H1 (cell line): ENCODE measurements at regions not wholly inside any gene's neighbourhood (a gene's known extent, or its start where the extent isn't known, plus 50 kb on each side); places are given as distances from the start of the nearest gene placed in this dataset.

Source experiments
- CHD7 ChIP-seq: fragments of 300-600 bp; sonication (generic); IDR thresholded peaks from 2 replicates; pipeline ENCODE4 v1.7.1; 2012; ENCODE audit warnings: low read length, moderate library complexity, mild to moderate bottlenecking, inconsistent platforms; ENCODE audit not compliant: insufficient replicate concordance
- CTCF ChIP-seq, 3 experiments: IDR thresholded peaks; 1 replicate in 2 of 3; 2 replicates in 1 of 3; pipeline versions ENCODE4 v1.5.1 to v1.6.1; 2011; ENCODE audit warnings: low read length in 3 of 3, mild to moderate bottlenecking in 3 of 3, inconsistent platforms in 2 of 3, low read depth in 1 of 3, moderate library complexity in 1 of 3; ENCODE audit not compliant: insufficient read depth in 1 of 3; ENCODE audit errors: control extremely low read depth in 1 of 3
- FOSL1 ChIP-seq: IDR thresholded peaks from 2 replicates; pipeline ENCODE4 v1.6.1; 2011; ENCODE audit warnings: mild to moderate bottlenecking, low read depth, low read length, moderate library complexity; ENCODE audit not compliant: insufficient read depth
- RAD21 ChIP-seq, 2 experiments: IDR thresholded peaks in 1 of 2; conservative IDR thresholded peaks in 1 of 2; 2 replicates each; pipeline ENCODE4 v1.6.1; 2011; ENCODE audit warnings: low read depth in 2 of 2, low read length in 2 of 2, improper control_type of control experiment in 1 of 2, inconsistent platforms in 1 of 2, mild to moderate bottlenecking in 1 of 2, moderate library complexity in 1 of 2
- RBBP5 ChIP-seq: IDR thresholded peaks from 2 replicates; pipeline ENCODE4 v1.7.1; 2012; ENCODE audit warnings: low read depth, mild to moderate bottlenecking, inconsistent platforms, low read length, moderate library complexity, borderline replicate concordance
- SIRT6 ChIP-seq: IDR thresholded peaks from one replicate; pipeline ENCODE4 v1.7.1; 2012; ENCODE audit warnings: low read length, inconsistent platforms

GRCh38 chr11:15493066-15493465 lies 378.3 kb downstream of the INSC start (continued):
- TF ChIP-seq CHD7 (no peak), FOSL1 (no peak), CTCF (IDR thresholded peaks at IDR 0.05; ENCODE audit: control extremely low read depth in 1 of 3, insufficient read depth in 1 of 3, low read depth in 1 of 3, low read length in 3 of 3) (peak in 2 of 3 experiments; percentile 30 to 33; a peak in 3 of 4 replicates), RAD21 (IDR thresholded peaks at IDR 0.05 in 1 of 2, conservative IDR thresholded peaks at IDR 0.05 in 1 of 2; ENCODE audit: low read depth in 2 of 2, low read length in 2 of 2) (peak in 1 of 2 experiments; percentile 46; a peak in 2 of 4 replicates), SIRT6 (no peak), RBBP5 (no peak)
- TF ChIP-seq, all 59 proteins: peak for 2
